HepG2 (cell line): ENCODE measurements at regions not wholly inside any gene's neighbourhood (a gene's known extent, or its start where the extent isn't known, plus 50 kb on each side); places are given as distances from the start of the nearest gene placed in this dataset.

Source experiments
- ATAC-seq: fragments of 200-7000 bp; cut with Tn5 transposase; 3 replicates; pipeline ENCODE4 v1.9.1; 2020; ENCODE audit warnings: mild to moderate bottlenecking, moderate library complexity
- BruUV-seq: library from RNA; stranded (reverse); fragments of 400-500 nt; replicated peaks from 2 replicates; lab custom pipeline; 2021; lab: Mats Ljungman, UMichigan
- CTCF ChIA-PET: fragments of 300-600 bp; formaldehyde crosslinking; extraction: SDS; loops from one replicate; lab custom pipeline; 2021; ENCODE audit warnings: low total read pairs, inconsistent platforms, low intra/inter-chr PET ratio; lab: Yijun Ruan, JAX
- POLR2A ChIA-PET: fragments of 350-600 bp; sonication (Branson Sonifier 250); formaldehyde crosslinking; loops from one replicate; lab custom pipeline; 2020; ENCODE audit warnings: antibody characterized with exemption, inconsistent platforms; lab: Yijun Ruan, JAX
- DNase-seq: peaks from one replicate; pipeline ENCODE4 v3.0.0-alpha.2; 2015; ENCODE audit warnings: low spot score
- FAIRE-seq: peaks from 3 replicates; lab custom pipeline; 2011; peaks lifted over from hg19 to GRCh38; lab: Jason Lieb, UNC
- H2AFZ ChIP-seq: one replicate; pipeline ENCODE4 v1.6.1; 2011; ENCODE audit warnings: low read length, inconsistent platforms
- H3K27ac ChIP-seq: fragments of 300-600 bp; 3 replicates; pipeline ENCODE4 v1.8.0; 2011; ENCODE audit warnings: mixed run types, mild to moderate bottlenecking, mixed read lengths, low read length, inconsistent platforms; ENCODE audit not compliant: insufficient read depth; ENCODE audit errors: extremely low read length
- H3K27me3 ChIP-seq, 2 experiments: fragments of 200-600 bp in 1 of 2; 2 replicates in 1 of 2; 3 replicates in 1 of 2; pipeline versions ENCODE4 v1.6.0 to v1.8.0; 2011; ENCODE audit warnings: low read length in 2 of 2, mild to moderate bottlenecking in 2 of 2, moderate library complexity in 2 of 2, inconsistent platforms in 1 of 2; ENCODE audit not compliant: insufficient read depth in 2 of 2, control insufficient read depth in 1 of 2
- H3K36me3 ChIP-seq, 2 experiments: fragments of 200-600 bp in 1 of 2; replicated peaks in 1 of 2; 2 replicates in 1 of 2; 3 replicates in 1 of 2; pipeline versions ENCODE4 v1.5.1 to v1.8.0; 2011; ENCODE audit warnings: low read length in 2 of 2, inconsistent platforms in 1 of 2; ENCODE audit not compliant: insufficient read depth in 2 of 2, control insufficient read depth in 1 of 2
- H3K4me1 ChIP-seq: 2 replicates; pipeline ENCODE4 v1.5.1; 2012; ENCODE audit warnings: low read length, inconsistent platforms; ENCODE audit not compliant: insufficient read depth
- H3K4me2 ChIP-seq: 2 replicates; pipeline ENCODE4 v1.6.0; 2011; ENCODE audit warnings: low read depth, low read length, inconsistent platforms
- H3K4me3 ChIP-seq, 3 experiments: fragments of 200-600 bp in 1 of 3; sonication (generic), shearing (Covaris generic) in 1 of 3; replicated peaks in 1 of 3; 2 replicates each; pipeline ENCODE4 v1.5.1; 2011 to 2016; ENCODE audit warnings: low read length in 3 of 3, inconsistent platforms in 2 of 3, low read depth in 2 of 3, mild to moderate bottlenecking in 2 of 3, control low read depth in 1 of 3, mixed read lengths in 1 of 3; ENCODE audit not compliant: insufficient read depth in 1 of 3
- H3K79me2 ChIP-seq: one replicate; pipeline ENCODE4 v1.6.1; 2011; ENCODE audit warnings: low read length, inconsistent platforms; ENCODE audit not compliant: insufficient read depth
- H3K9ac ChIP-seq: 2 replicates; pipeline ENCODE4 v1.6.0; 2011; ENCODE audit warnings: mild to moderate bottlenecking, low read depth, low read length, inconsistent platforms; ENCODE audit not compliant: insufficient read depth
- H3K9me3 ChIP-seq: 2 replicates; pipeline ENCODE4 v1.5.1; 2012; ENCODE audit warnings: mild to moderate bottlenecking, low read length
- H4K20me1 ChIP-seq: 2 replicates; pipeline ENCODE4 v1.6.0; 2011; ENCODE audit warnings: inconsistent platforms, mild to moderate bottlenecking, low read length, moderate library complexity; ENCODE audit not compliant: insufficient read depth
- KDM4B ChIP-seq: sonication (generic); formaldehyde crosslinking; IDR thresholded peaks from 2 replicates; pipeline ENCODE4 v1.4.0; 2020; ENCODE audit warnings: missing genetic modification reagents
- MED1 ChIP-seq: sonication (generic); formaldehyde crosslinking; IDR thresholded peaks from 2 replicates; pipeline ENCODE4 v1.4.0; 2020; ENCODE audit warnings: missing genetic modification reagents
- PAXIP1 ChIP-seq: sonication (generic); formaldehyde crosslinking; conservative IDR thresholded peaks from 2 replicates; pipeline ENCODE4 v1.4.0; 2020; ENCODE audit warnings: mild to moderate bottlenecking, missing genetic modification reagents, moderate library complexity
- PHF21A ChIP-seq: sonication (generic); formaldehyde crosslinking; IDR thresholded peaks from 2 replicates; pipeline ENCODE4 v1.5.0; 2020; ENCODE audit warnings: mild to moderate bottlenecking, missing genetic modification reagents
- SAFB2 ChIP-seq: sonication (generic); formaldehyde crosslinking; IDR thresholded peaks from 2 replicates; pipeline ENCODE4 v1.5.1; 2020; ENCODE audit warnings: missing genetic modification reagents, low read depth, mild to moderate bottlenecking, borderline replicate concordance
- SALL1 ChIP-seq: sonication (generic); formaldehyde crosslinking; IDR thresholded peaks from 2 replicates; pipeline ENCODE4 v1.8.0; 2022; ENCODE audit warnings: mild to moderate bottlenecking, missing genetic modification reagents
- SIX4 ChIP-seq: sonication (generic); formaldehyde crosslinking; IDR thresholded peaks from 2 replicates; pipeline ENCODE4 v1.4.0; 2020; ENCODE audit warnings: missing genetic modification reagents
- SOX6 ChIP-seq, 2 experiments: fragments of 450-650 bp in 1 of 2; sonication (generic) in 1 of 2; formaldehyde crosslinking in 1 of 2; IDR thresholded peaks; 2 replicates each; pipeline versions ENCODE4 v1.4.0 to v1.6.1; 2017 to 2020; ENCODE audit warnings: antibody characterized with exemption in 1 of 2, mild to moderate bottlenecking in 1 of 2, missing genetic modification reagents in 1 of 2
- SRSF4 ChIP-seq: fragments of 200-400 bp; formaldehyde crosslinking; IDR thresholded peaks from one replicate; pipeline ENCODE4 v1.6.1; 2018; ENCODE audit warnings: mild to moderate bottlenecking, low read depth, low read length, moderate library complexity; ENCODE audit not compliant: poor library complexity, severe bottlenecking
- TP53 ChIP-seq: sonication (generic); formaldehyde crosslinking; conservative IDR thresholded peaks from 2 replicates; pipeline ENCODE4 v1.4.0; 2020; ENCODE audit warnings: missing genetic modification reagents
- ZKSCAN8 ChIP-seq: IDR thresholded peaks from 2 replicates; pipeline ENCODE4 v1.6.1; 2016; ENCODE audit warnings: borderline replicate concordance, missing genetic modification reagents, missing compliant biosample characterization
- ZNF512B ChIP-seq: sonication (generic); formaldehyde crosslinking; IDR thresholded peaks from 2 replicates; pipeline ENCODE4 v1.5.1; 2020; ENCODE audit warnings: missing genetic modification reagents, mild to moderate bottlenecking, borderline replicate concordance
- WGBS: methylation state at CpG from one replicate; pipeline ENCODE4 v1.1.6; 2017; ENCODE audit warnings: low lambda C conversion rate; 5-methylcytosine and 5-hydroxymethylcytosine counted together
- in situ Hi-C: cut with HindIII; loops from 2 replicates; pipeline ENCODE4 v1.10.0; 2017; ENCODE audit warnings: low pct_unique_long_range_greater_than_20kb; ENCODE audit not compliant: extremely low pct_ligation_motif_present
- intact Hi-C: fragments of 100-400 bp; cut with micrococcal nuclease; formaldehyde crosslinking; loops from one replicate; pipeline ENCODE4 v1.10.0; 2022; ENCODE audit not compliant: unreplicated experiment

- Histone ChIP-seq H3K27ac (no peak overlapping the region), H3K9ac (no peak overlapping the region), H3K4me2 (no peak overlapping the region), H3K79me2 (no peaks in the 10 kb centered on the region), H4K20me1 (no peaks in the 10 kb centered on the region), H3K4me1 (no peaks in the 10 kb centered on the region), H3K4me3 (no peak overlapping the region), H3K36me3 (no peaks in the 10 kb centered on the region), H3K27me3 (no peaks in the 10 kb centered on the region)
- BruUV-seq, result no TSS peak
- WGBS, result 14% methylated on average over 3 of the region's 3 CpGs
- CTCF ChIA-PET, result no interaction called here
- POLR2A ChIA-PET, result no interaction called here
- ATAC-seq (no peak), FAIRE-seq (no peak), DNase-seq (no peak)
- intact Hi-C loops, result no loop called here
- no peak for TF ChIP-seq PHF21A
- TF ChIP-seq TP53 (CRISPR knock-in tag), result no peak
- TF ChIP-seq MED1 (CRISPR knock-in tag), result no peak
- no peak for TF ChIP-seq ZNF512B
- TF ChIP-seq SIX4 (CRISPR knock-in tag), result no peak
- no peak for TF ChIP-seq ZKSCAN8 (CRISPR knock-in tag)
- no peak for TF ChIP-seq PAXIP1 (CRISPR knock-in tag)
- TF ChIP-seq SALL1, result no peak
- no peak for TF ChIP-seq SAFB2
- TF ChIP-seq KDM4B (CRISPR knock-in tag), result no peak
- TF ChIP-seq SOX6 (IDR thresholded peaks at IDR 0.05), result no peak
- no peak for TF ChIP-seq SOX6 (CRISPR knock-in tag; IDR thresholded peaks at IDR 0.05)
- TF ChIP-seq SRSF4, result no peak
- TF ChIP-seq, all 625 proteins: peak for 0
- Histone ChIP-seq H3K9me3 (peaks cover 71% of the 10 kb centered on the region), H2AFZ (no peak overlapping the region)
- in situ Hi-C loops, result no loop called here
Observed at GRCh38 chr7:9960460-9960859, 1013.2 kb upstream of the PHF14 start.
